Astrocyte of the cerebellum (primary cell): ENCODE measurements at regions not wholly inside any gene's neighbourhood (a gene's known extent, or its start where the extent isn't known, plus 50 kb on each side); places are given as distances from the start of the nearest gene placed in this dataset.

ENCODE experiments used
- DNase-seq: peaks from one replicate; pipeline ENCODE4 v3.0.0-alpha.2; 2011; ENCODE audit warnings: low read depth
- H3K4me3 ChIP-seq: 2 replicates; pipeline ENCODE4 v1.5.1; 2011; ENCODE audit warnings: mild to moderate bottlenecking, low read depth, low read length, moderate library complexity
- CTCF ChIP-seq: IDR thresholded peaks from 2 replicates; pipeline ENCODE4 v1.5.1; 2012; ENCODE audit warnings: low read length, low read depth, moderate library complexity, mild to moderate bottlenecking; ENCODE audit errors: missing control alignments
- in situ Hi-C: cut with HindIII; loops from 2 replicates; pipeline ENCODE4 v1.10.0; 2017; ENCODE audit warnings: low sequenced_read_pairs

DNA sequence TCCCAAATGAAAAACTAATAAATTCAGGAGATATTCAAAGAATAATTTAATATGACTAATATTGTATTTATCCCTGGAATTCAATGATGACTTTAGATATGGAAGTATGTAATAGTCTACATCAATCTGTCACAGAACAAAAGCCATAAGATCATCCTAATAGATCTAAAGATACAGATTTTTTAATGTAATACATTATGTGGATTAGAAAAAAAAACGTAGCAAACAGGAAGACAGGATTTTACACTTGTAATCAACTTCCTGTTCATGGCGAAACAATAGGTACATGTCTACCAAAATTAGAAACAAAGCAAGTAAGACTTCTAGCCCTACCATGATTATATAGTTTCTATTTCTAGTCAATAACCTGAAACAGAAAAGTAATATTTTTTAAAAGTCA, 192.2 kb downstream of the TTC32 start:
- TF ChIP-seq CTCF = no peak
- no peak for DNase-seq
- in situ Hi-C loops = no loop called here
- no peak overlapping the region for H3K4me3 ChIP-seq

GRCh38 chr2:19708776-19709175, 193.0 kb downstream of the TTC32 start:
- TF ChIP-seq CTCF = no peak
- H3K4me3 ChIP-seq = no peak overlapping the region
- in situ Hi-C loops = no loop called here

DNA sequence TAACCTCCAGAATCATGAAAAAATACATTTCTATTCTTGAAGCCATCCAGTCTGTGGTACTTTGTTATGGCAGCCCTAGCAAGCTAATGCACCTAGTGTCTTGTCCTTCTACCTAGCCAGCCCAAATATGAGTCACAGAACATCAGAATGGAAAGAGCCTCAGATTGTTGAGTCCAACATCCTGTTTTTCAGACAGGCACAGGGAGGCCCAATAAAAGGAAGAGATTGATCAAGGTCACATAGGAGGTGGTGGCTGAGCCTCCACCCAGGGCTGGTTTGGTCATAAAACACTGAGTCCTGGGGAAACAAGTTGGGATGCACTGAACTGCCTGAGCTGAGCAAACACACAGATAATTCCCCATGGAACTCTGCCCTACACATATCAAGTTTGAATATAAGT, 195.5 kb downstream of the TTC32 start:
- DNase-seq = no peak
- no peak for TF ChIP-seq CTCF
- in situ Hi-C loops = no loop called here

More at GRCh38 chr2:19708776-19709175, 193.0 kb downstream of the TTC32 start:
- no peak for DNase-seq

GRCh38 chr2:19702267-19702666, 199.5 kb downstream of the TTC32 start:
- no peak overlapping the region for H3K4me3 ChIP-seq
- in situ Hi-C loops = no loop called here
- DNase-seq = no peak
- no peak for TF ChIP-seq CTCF

More for the DNA sequence above, 195.5 kb downstream of the TTC32 start:
- no peak overlapping the region for H3K4me3 ChIP-seq

GRCh38 chr2:19700861-19701585, 200.8 kb downstream of the TTC32 start:
- DNase-seq = no peak
- in situ Hi-C loops = no loop called here
- no peak for TF ChIP-seq CTCF
- H3K4me3 ChIP-seq = no peak overlapping the region

GRCh38 chr2:19697131-19697530, 204.7 kb downstream of the TTC32 start:
- no peak overlapping the region for H3K4me3 ChIP-seq
- TF ChIP-seq CTCF = no peak
- in situ Hi-C loops = no loop called here
- DNase-seq = no peak
